HG03196 (cell line): ENCODE measurements at regions not wholly inside any gene's neighbourhood (a gene's known extent, or its start where the extent isn't known, plus 50 kb on each side); places are given as distances from the start of the nearest gene placed in this dataset.

Experiments used
- ATAC-seq: cut with Tn5 transposase; IDR thresholded peaks from one replicate; pipeline ENCODE4 v1.9.1; 2021; ENCODE audit not compliant: unreplicated experiment

DNA sequence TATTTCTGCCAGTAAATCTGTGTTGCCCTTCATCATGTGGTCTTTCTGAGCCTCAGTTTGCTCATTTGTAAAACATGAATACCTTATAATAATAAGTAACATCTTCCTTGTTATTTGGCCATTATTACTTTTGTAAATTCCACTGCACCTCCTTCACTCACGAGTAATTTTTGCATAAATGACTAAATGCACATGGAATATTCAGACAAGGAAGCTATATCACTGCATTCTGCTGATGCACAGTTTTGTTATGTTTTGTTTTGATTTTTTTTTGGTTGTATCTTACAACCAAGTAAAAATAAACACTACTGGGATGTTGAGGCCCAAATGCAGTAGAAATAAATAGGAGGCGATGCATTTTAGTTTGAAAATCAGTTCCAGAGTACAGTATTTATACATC is 185.3 kb upstream of the POU3F3 start:
- ATAC-seq = no peak

DNA sequence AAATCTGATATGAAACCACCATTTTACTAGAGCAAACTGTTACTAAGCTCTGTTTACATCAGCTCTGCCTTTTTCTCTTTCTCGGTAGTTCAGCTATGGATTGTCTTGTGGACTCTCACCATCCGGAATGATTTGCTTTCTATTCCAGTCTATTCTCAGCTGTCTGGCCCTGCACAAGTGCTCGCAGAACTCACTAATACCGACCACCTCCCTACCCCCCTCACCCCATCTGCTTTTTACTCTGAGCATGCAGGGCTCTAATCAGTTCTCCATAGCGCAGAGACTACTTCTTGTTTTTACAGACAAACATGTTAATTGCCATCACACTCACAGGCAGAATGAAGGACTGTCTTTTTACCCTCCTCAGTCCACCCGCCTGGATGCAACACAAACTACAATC is 180.7 kb upstream of the POU3F3 start:
- ATAC-seq = no peak

DNA sequence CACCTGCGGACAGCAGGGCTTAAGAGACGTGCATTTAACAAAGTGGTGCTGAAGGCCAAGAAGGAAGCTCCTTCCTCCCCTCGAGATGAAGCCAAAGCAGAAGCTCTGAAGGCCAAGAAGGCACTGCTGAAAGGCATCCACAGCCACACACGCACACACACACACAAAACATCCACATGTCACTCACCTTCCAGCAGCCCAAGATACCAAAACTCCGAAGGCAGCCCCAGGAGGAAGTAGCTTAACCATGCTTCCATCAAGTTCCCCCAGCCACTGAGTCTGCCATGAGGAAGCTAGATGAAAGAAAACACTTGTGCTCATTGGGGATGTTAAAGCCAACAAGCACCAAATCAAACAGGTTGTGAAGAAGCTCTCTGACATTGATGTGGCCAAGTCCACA is 175.7 kb upstream of the POU3F3 start:
- ATAC-seq = no peak

DNA sequence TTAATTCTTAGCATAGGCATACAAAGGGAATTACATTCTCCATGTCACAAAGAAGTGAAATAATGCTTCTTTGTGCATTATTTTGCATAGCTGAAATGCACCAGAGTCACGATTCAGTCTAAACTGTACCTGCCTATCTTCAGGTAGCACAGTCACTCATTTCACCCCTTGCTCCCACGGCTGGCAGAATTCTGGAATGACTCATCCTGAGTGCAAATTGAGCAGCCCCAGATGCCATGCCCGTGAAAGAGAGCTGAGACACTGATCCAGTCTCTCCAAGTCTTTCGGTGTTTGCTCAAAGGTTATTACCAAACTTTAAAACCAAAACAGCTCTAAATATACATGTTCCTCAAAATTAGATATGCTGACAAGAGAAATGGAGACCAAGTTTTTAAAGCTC is 168.3 kb upstream of the POU3F3 start:
- no peak for ATAC-seq

DNA sequence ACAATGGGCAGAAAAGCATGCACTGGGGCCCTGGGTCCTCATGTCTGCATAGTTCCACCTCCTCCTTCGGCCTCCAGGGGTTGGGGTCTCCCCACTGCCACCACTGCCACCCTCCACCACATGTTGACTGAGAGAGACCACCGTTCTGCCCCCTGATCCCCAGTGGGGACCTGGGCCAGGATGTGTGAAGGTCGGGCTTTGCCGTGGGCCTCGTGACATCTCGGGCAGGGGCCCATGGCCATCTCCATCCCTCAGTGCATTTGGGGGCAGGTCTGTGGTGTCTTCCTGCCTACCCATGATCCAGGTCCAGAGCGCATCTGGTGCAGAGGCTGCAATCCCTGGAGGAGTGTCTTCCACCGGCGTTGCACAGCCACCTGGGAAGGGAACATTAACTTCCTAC is 166.8 kb upstream of the POU3F3 start:
- ATAC-seq = no peak

DNA sequence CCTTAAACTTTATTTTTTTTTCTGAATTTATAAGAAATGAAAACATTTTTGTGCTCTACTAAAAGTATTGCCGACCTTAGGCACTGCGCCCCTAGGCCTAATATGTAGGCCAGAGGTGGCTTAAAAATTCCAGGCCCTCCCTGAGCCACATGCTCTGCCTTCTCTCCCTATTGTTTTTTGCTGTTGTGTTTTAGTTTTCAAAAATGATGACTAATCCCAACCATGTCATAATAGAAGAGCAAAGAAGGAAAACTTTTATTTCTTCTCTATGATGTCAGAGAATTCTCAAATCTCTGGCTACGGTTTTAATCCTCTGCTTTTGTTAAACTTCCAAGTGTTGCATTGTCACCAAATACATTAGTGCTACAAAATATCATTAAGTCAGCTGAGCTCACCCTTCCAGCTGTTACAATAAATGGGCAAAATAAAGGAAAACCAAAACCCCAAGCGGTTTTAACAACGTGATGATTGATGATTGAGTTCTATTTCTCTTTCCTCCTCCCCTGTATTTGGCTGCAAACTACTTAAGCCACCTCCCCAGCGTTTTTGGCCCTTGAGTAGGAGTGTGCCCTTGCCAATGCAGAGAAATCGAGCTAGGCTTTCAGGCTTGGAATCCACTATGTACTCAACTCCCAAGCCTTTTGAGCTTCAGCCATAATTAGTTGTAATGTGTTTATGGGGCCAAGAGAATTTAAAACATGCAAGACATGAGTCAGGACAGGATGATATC is 163.5 kb upstream of the POU3F3 start:
- no peak for ATAC-seq

DNA sequence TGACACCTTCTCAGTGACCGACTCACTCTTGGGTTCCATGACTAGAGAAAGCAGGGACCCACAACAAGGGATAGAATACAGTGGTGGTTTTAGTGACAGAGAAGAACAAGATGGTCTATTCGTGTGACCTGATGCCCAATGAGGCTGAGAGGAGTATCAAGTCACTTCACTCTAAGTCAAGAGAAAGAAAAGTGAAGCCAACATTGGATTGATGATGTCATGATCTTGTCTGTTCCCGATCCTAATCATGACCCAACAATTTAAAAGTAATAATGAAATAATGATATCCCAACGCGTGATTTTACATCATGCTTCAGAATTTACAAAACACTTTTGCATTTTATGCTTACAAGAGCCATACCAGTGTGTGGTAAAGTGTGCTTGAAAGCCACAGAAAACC is 155.6 kb upstream of the POU3F3 start:
- ATAC-seq = no peak

- no peak for ATAC-seq
These were observed 152.5 kb upstream of the POU3F3 start for GRCh38 chr2:104701411-104701911.

- no peak for ATAC-seq
These were observed 151.7 kb upstream of the POU3F3 start for GRCh38 chr2:104702031-104702850.

GRCh38 chr2:104703669-104704068 is 150.2 kb upstream of the POU3F3 start:
- ATAC-seq = no peak

GRCh38 chr2:104704496-104705245 is 149.2 kb upstream of the POU3F3 start:
- no peak for ATAC-seq

DNA sequence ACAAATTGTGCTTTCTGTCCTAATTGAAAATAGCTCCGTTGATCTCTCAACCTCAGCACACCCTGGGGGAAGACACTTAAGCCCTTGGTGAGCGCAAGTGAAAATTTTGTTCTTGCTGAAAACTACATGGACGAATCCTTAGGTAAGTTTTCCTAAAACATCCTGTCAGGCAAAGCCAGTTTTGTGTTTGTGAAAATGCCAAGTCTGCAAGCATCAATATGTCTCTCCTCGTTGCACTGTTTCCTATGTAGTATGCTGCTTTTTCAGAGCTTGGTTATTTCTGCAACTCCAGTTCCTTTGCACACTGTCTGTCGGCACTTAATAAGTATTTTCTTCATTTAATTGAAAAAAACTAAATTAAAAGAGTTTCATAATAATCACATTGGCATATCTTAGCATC is 146.9 kb upstream of the POU3F3 start:
- ATAC-seq = no peak

- no peak for ATAC-seq
These were observed 144.9 kb upstream of the POU3F3 start for GRCh38 chr2:104708967-104709366.

DNA sequence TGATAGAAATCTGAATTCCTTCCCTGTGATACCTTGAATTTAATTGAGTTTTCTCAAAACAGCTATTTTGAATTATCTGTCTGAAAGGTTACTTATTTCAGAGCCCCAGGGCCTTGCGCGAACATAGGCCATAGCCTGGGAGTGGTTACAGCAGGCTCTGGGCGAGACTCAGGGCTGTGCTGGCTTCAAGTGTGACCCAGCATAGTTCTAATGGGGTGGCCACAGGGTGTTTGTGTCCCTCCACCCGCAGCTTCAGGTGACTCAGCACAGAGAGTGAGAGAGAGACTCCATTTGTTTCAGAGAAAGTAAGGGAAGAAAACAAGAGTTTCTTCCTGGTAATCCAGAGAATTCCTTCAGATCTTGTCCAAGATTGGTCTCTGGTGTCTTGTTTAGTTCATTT is 137.9 kb upstream of the POU3F3 start:
- no peak for ATAC-seq

DNA sequence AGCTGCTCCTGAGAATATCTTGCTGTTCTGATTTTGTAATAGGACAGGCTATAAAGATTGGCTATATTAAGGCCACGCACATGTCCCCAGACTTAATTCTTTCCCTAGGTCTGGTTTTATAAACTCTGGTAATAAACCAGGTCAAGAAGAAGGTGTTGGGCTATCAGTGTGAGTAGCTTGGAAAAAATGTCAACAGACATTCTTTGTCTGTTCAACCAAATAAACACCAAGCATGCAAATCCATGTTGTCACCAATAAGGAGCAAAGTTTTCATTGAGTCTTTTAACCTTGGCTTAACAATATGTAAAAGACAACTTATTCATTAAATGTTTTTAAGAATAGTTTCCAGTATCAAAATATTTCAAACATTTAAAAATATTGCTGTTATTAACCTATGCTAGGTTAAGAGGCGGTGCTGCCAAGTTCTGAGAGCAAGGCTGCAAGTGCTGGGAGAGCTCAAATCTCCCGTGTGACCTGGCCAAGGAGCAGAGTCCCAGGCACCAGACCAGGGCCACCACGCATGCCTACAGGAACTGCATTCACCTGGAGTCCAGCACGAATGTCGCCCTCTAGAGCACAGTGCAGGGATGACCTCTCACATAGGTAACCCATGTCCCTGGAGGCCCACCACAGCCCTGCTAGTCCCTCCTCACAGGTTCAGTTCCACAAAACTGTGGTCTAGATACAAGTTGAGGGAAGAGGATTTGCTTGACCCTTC is 120.5 kb upstream of the POU3F3 start:
- no peak for ATAC-seq

DNA sequence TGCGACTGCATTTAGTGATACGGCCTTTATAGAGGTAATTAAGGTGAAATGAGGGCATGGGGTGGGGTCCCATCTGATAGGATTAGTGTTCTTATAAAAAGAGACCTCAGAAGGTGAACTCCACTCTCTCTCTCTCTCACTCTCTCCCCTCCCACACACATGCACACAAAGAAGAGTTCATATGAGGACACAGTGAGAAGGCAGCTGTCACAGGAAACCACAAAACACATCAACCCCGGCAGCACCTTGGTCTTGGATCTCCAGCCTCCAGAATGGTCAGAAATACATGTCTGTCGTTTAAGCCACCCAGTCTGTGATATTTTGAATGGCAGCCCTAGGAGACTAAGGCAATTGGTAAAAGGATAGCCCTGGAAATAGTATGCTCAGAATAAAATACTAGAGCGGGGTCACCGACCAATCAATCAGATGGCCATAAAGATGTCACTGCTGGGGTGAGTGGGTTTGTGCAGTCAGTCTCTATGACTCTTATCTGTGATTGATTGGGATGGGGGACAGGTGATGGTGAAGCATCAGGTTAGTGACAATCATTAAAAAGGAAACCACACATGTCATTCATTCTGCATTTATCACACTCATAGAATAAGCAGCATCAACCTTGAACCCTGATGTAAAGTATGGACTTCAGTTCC is 118.9 kb upstream of the POU3F3 start:
- no peak for ATAC-seq

- ATAC-seq = no peak
These were observed 117.9 kb upstream of the POU3F3 start for GRCh38 chr2:104736026-104736425.

- ATAC-seq = no peak
These were observed 112.1 kb upstream of the POU3F3 start for GRCh38 chr2:104741860-104742259.

- ATAC-seq = no peak
These were observed 109.4 kb upstream of the POU3F3 start for GRCh38 chr2:104744537-104744936.

DNA sequence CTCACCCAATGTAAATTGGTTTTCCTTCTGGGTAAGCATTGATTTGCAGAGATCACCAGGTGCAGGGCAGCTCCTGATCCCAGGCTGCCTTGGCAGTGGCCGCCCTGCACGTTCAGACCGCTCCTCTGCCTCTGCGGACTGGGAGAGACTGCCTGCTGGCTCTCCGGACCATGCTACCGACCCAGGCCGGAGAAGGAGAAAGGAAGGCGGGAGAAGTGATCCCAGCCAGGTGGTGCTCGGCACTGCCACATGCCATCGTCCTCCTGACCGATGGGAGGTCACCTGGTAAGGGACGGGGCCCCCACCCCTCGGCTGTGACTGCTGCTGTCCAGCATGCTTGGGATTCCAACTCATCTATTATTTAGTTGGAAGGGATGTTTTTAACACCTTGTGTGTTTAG is 108.1 kb upstream of the POU3F3 start:
- ATAC-seq = no peak
